GM10266 (cell line): ENCODE measurements at regions not wholly inside any gene's neighbourhood (a gene's known extent, or its start where the extent isn't known, plus 50 kb on each side); places are given as distances from the start of the nearest gene placed in this dataset.
"Not testable (repeated sequence)": the region's sequence is repeated elsewhere in the genome, so short reads cannot be mapped to it uniquely, and the experiment has no call there.

Experiments used
- DNase-seq: peaks from one replicate; pipeline ENCODE4 v3.0.0; 2012; ENCODE audit errors: extremely low spot score
- CTCF ChIP-seq: IDR thresholded peaks from 2 replicates; pipeline ENCODE4 v1.5.1; 2012; ENCODE audit warnings: mild to moderate bottlenecking, low read depth; ENCODE audit not compliant: control insufficient read depth, insufficient read depth; ENCODE audit errors: missing control alignments

- no peak for TF ChIP-seq CTCF
- DNase-seq = no peak
Measured at GRCh38 chr6:165843568-165844113, 180.6 kb upstream of the PDE10A start.

DNA sequence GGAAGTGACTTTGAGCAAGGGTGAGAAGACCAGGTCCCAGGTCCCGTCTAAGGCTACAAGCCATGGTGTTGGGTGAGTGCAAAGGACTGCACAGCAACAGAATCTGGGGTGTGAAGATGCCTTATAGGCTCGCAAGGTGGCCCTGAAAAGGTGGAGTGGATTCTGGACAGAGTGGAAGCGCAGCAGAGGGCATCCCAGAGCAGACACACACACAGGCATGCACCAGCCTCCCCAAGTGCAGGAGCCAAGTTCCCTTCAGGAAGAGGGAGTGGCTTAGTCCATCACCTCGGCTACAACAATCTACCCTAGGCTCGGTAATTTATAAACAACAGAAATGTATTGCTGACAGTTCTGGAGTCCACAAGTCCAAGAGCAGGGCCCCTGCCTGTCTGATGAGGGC lies 180.1 kb upstream of the PDE10A start:
- no peak for DNase-seq
- no peak for TF ChIP-seq CTCF

DNA sequence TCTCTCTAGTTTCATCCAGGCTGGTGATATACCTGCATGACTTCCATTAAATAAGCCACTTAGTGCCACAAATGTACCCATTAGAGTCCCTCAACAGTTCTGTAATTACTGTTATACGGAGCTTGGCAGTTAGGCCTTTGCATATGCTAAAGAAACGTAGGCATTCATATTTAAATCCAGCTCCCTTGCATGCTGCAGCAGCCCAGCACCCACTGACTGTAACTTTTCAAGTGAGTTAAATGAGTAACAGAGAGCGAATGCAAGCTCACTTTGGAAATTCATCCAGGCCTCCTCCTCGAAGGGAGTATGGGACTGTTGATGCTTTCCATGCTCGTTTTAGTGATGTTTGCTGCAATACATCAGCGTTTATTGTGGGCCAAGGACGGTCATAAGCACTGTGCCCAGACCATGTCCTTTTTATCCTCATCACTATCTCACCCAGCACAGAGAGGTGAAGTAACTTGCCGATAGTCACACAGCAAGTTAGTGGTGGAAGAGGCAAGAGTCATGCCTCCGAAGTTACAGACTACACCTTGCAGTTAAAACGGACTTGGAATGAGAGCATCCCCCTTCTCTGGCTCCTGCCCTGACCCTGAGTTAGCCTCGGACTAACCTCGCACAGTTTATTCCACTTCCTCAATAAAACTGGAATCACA lies 179.4 kb upstream of the PDE10A start:
- DNase-seq = no peak
- TF ChIP-seq CTCF = no peak

DNA sequence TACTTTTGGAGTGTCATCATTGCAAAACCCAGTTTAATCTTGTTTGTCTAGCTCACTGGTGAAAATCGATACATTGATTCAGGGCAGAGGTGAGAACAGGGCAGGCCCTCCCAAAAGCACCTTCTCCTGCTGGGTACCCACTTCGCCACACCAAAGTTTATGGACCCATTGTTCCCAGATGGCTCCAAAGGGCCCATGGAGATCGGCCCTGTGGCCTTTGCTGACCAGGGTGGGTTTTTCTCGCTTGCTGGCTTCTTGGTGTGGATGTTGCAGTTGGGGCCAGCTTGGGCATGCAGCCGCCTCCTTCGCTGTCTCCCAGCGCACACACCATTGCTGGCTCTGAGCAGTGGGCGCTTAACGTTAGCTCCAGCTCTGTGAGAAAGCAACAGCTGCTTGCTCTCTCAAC lies 178.1 kb upstream of the PDE10A start:
- no peak for DNase-seq
- TF ChIP-seq CTCF = no peak

DNA sequence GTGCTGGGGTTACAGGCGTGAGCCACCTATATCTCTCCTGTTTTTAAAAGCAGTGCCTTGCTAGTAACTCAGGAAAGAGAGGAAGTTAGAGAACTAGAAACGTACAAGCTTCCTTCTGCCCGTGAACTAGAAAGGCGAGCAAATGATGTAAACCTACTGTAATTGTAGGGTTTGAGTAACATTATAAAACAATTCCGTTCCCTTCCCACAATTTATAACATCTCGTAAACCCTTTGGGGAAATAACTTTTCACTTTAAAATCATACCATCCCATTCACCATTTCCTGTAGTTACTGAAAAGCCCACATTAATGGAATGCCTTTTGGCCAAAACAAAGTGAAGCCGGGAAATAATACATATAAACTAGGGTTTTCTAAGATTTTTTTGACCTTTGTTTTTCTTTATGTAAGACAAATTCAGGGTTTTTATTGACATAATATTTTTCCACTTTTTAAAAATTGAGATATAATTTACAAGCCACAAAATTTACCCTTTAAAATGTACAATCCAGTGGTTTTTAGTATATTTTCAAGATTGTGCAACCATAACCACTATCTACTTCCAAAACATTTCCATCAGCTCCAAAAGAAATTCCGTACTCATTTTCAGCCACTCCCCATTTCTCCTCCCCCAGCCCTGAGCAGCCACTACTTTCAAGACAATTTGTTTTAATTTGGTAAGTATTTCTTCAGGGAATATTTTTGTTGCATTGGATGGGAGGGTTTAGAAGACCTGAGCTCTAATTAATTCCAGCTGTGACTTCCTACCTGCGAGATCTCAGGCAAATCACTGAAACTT lies 175.1 kb upstream of the PDE10A start:
- TF ChIP-seq CTCF = no peak
- DNase-seq = no peak

DNA sequence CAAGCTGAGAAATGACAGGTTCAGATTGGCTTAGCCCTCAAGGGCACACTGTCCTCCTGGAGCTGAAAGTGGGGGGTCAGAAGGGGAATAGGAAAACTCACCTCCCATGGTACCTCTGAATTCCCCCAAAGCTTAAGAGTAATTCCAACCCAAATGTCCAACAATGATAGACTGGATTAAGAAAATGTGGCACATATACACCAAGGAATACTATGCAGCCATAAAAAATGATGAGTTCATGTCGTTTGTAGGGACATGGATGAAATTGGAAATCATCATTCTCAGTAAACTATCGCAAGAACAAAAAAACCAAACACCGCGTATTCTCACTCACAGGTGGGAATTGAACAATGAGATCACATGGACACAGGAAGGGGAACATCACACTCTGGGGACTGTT lies 173.6 kb upstream of the PDE10A start:
- DNase-seq = not testable (repeated sequence)

DNA sequence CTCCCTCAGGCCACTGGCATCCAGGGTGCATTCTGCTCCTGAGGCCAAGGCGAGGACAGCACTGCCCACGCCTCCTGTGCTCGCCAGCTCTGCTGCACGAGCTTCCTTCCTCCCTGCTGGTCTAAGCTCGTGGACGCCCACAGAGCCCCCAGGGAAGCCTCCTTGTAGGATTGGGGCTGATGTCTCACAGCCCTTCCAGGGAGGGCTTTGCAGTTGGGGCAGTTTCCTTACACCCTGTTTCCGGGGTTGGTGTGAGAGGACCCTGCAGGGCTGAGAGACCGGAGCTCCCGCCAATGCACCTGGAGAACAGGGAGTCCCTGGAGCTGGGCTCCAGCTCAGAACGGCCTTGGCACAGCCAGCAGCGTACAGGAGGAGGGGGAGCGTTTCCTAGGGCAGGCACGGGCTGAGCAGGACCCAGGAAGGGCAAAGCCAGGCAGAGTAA lies 172.4 kb upstream of the PDE10A start:
- no peak for TF ChIP-seq CTCF
- no peak for DNase-seq
